H9 (cell line): ENCODE measurements at regions not wholly inside any gene's neighbourhood (a gene's known extent, or its start where the extent isn't known, plus 50 kb on each side); places are given as distances from the start of the nearest gene placed in this dataset.
A peak's percentile ranks its signal among the peaks of the same experiment; 100 is the strongest.

ENCODE experiments used
- DNase-seq: peaks from one replicate; pipeline ENCODE4 v3.0.0-alpha.2; 2017
- H2AFZ ChIP-seq: one replicate; pipeline ENCODE4 v1.6.1; 2013; ENCODE audit warnings: mild to moderate bottlenecking, low read length, control low read depth, moderate library complexity
- H2AK5ac ChIP-seq: 2 replicates; pipeline ENCODE4 v1.6.1; 2013; ENCODE audit warnings: low read length, control low read depth, mixed read lengths; ENCODE audit not compliant: insufficient read length
- H2BK120ac ChIP-seq: one replicate; pipeline ENCODE4 v1.6.1; 2013; ENCODE audit warnings: low read depth, mild to moderate bottlenecking, low read length, control low read depth, inconsistent platforms; ENCODE audit not compliant: poor library complexity, severe bottlenecking
- H2BK12ac ChIP-seq: 2 replicates; pipeline ENCODE4 v1.6.1; 2013; ENCODE audit warnings: low read length, control low read depth, mixed read lengths, low read depth; ENCODE audit not compliant: insufficient read length
- H2BK15ac ChIP-seq: 2 replicates; pipeline ENCODE4 v1.6.1; 2013; ENCODE audit warnings: low read depth, low read length, control low read depth
- H2BK20ac ChIP-seq: one replicate; pipeline ENCODE4 v1.6.1; 2013; ENCODE audit warnings: low read depth, mild to moderate bottlenecking, low read length, control low read depth, inconsistent platforms; ENCODE audit not compliant: poor library complexity, severe bottlenecking
- H2BK5ac ChIP-seq: 2 replicates; pipeline ENCODE4 v1.6.1; 2013; ENCODE audit warnings: low read length, control low read depth, mixed read lengths; ENCODE audit not compliant: insufficient read length
- H3K14ac ChIP-seq: 2 replicates; pipeline ENCODE4 v1.6.1; 2013; ENCODE audit warnings: low read length, control low read depth; ENCODE audit not compliant: insufficient read depth
- H3K18ac ChIP-seq: 2 replicates; pipeline ENCODE4 v1.6.1; 2013; ENCODE audit warnings: low read depth, mild to moderate bottlenecking, mixed read lengths, low read length, control low read depth; ENCODE audit not compliant: insufficient read length
- H3K23ac ChIP-seq: 2 replicates; pipeline ENCODE4 v1.6.1; 2013; ENCODE audit warnings: low read length, control low read depth, mixed read lengths, low read depth; ENCODE audit not compliant: insufficient read length
- H3K23me2 ChIP-seq: 2 replicates; pipeline ENCODE4 v1.6.1; 2013; ENCODE audit warnings: low read depth, mild to moderate bottlenecking, mixed read lengths, low read length, control low read depth; ENCODE audit not compliant: insufficient read length, poor library complexity, severe bottlenecking
- H3K27ac ChIP-seq: 2 replicates; pipeline ENCODE4 v1.5.1; 2013; ENCODE audit warnings: low read length, control low read depth, mixed read lengths, low read depth; ENCODE audit not compliant: insufficient read length
- H3K27me3 ChIP-seq: 2 replicates; pipeline ENCODE4 v1.6.1; 2013; ENCODE audit warnings: low read length, control low read depth, inconsistent platforms; ENCODE audit not compliant: insufficient read depth
- H3K4ac ChIP-seq: 2 replicates; pipeline ENCODE4 v1.6.1; 2013; ENCODE audit warnings: low read depth, mild to moderate bottlenecking, control low read depth, inconsistent platforms, low read length, moderate library complexity
- H3K4me1 ChIP-seq: 2 replicates; pipeline ENCODE4 v1.6.1; 2013; ENCODE audit warnings: low read length, control low read depth, inconsistent platforms; ENCODE audit not compliant: insufficient read depth
- H3K4me2 ChIP-seq: 2 replicates; pipeline ENCODE4 v1.6.1; 2013; ENCODE audit warnings: low read length, control low read depth, mixed read lengths; ENCODE audit not compliant: insufficient read length, insufficient read depth
- H3K56ac ChIP-seq: 2 replicates; pipeline ENCODE4 v1.6.1; 2013; ENCODE audit warnings: low read depth, mild to moderate bottlenecking, mixed read lengths, low read length, control low read depth; ENCODE audit not compliant: insufficient read length
- H3K79me1 ChIP-seq: 2 replicates; pipeline ENCODE4 v1.6.1; 2013; ENCODE audit warnings: low read depth, mild to moderate bottlenecking, moderate library complexity, low read length, control low read depth, inconsistent platforms; ENCODE audit not compliant: insufficient read depth, poor library complexity, severe bottlenecking
- H3K79me2 ChIP-seq: 2 replicates; pipeline ENCODE4 v1.6.1; 2013; ENCODE audit warnings: low read length, control low read depth, inconsistent platforms; ENCODE audit not compliant: insufficient read depth
- H3K9ac ChIP-seq: 2 replicates; pipeline ENCODE4 v1.6.1; 2013; ENCODE audit warnings: low read length, control low read depth, mixed read lengths; ENCODE audit not compliant: insufficient read length; ENCODE audit errors: extremely low read depth
- H3K9me3 ChIP-seq: one replicate; pipeline ENCODE4 v1.6.1; 2013; ENCODE audit warnings: low read depth, low read length, inconsistent platforms; ENCODE audit not compliant: control insufficient read depth
- H3T11ph ChIP-seq: one replicate; pipeline ENCODE4 v1.6.1; 2013; ENCODE audit warnings: mild to moderate bottlenecking, low read length, control low read depth, inconsistent platforms
- H4K20me1 ChIP-seq: one replicate; pipeline ENCODE4 v1.6.1; 2013; ENCODE audit not compliant: control insufficient read depth, insufficient read length, insufficient read depth
- H4K5ac ChIP-seq: 2 replicates; pipeline ENCODE4 v1.6.1; 2013; ENCODE audit warnings: low read depth, mild to moderate bottlenecking, mixed read lengths, low read length, control low read depth; ENCODE audit not compliant: insufficient read length
- H4K8ac ChIP-seq: replicated peaks from 2 replicates; pipeline ENCODE4 v1.6.1; 2013; ENCODE audit warnings: low read length, control low read depth, mixed read lengths, low read depth; ENCODE audit not compliant: insufficient read length
- H4K91ac ChIP-seq: 2 replicates; pipeline ENCODE4 v1.6.1; 2013; ENCODE audit warnings: low read depth, mild to moderate bottlenecking, moderate library complexity, mixed read lengths, low read length, control low read depth; ENCODE audit not compliant: insufficient read length
- H3K27ac Mint-ChIP-seq, 3 experiments: 2 replicates in 2 of 3; 3 replicates in 1 of 3; pipeline ENCODE4 v1.8.0; 2020 to 2021; ENCODE audit warnings: mixed read lengths in 3 of 3, mild to moderate bottlenecking in 1 of 3, moderate library complexity in 1 of 3
- H3K27me3 Mint-ChIP-seq: 2 replicates; pipeline ENCODE4 v1.8.0; 2021; ENCODE audit warnings: low read depth, mild to moderate bottlenecking, moderate library complexity, mixed read lengths
- H3K36me3 Mint-ChIP-seq, 3 experiments: 2 replicates in 2 of 3; 3 replicates in 1 of 3; pipeline ENCODE4 v1.8.0; 2020 to 2021; ENCODE audit warnings: low read depth in 3 of 3, mixed read lengths in 3 of 3; ENCODE audit not compliant: insufficient read depth in 1 of 3
- H3K4me1 Mint-ChIP-seq, 2 experiments: 2 replicates each; pipeline ENCODE4 v1.8.0; 2020; ENCODE audit warnings: mixed read lengths in 2 of 2
- H3K4me3 Mint-ChIP-seq, 2 experiments: 2 replicates in 1 of 2; 3 replicates in 1 of 2; pipeline ENCODE4 v1.8.0; 2020 to 2021; ENCODE audit warnings: mild to moderate bottlenecking in 2 of 2, mixed read lengths in 2 of 2, moderate library complexity in 1 of 2
- H3K9me3 Mint-ChIP-seq, 2 experiments: 2 replicates in 1 of 2; 3 replicates in 1 of 2; pipeline ENCODE4 v1.8.0; 2020; ENCODE audit warnings: mild to moderate bottlenecking in 2 of 2, mixed read lengths in 2 of 2, moderate library complexity in 1 of 2
- WGBS: extraction: QIAGEN DNeasy Blood & Tissue Kit; methylation state at CpG from one replicate; pipeline ENCODE4 v1.1.7; 2013; ENCODE audit warnings: missing lambda C conversion rate, low lambda C conversion rate, mixed read lengths; ENCODE audit not compliant: insufficient read length; ENCODE audit errors: extremely low coverage; 5-methylcytosine and 5-hydroxymethylcytosine counted together
- TF ChIP-seq, protein P1 (sequence below): fragments of 200-600 bp; sonication (generic); conservative IDR thresholded peaks from 3 replicates; pipeline ENCODE4 v1.8.0; 2021; ENCODE audit warnings: antibody characterized with exemption, mild to moderate bottlenecking

DNA sequence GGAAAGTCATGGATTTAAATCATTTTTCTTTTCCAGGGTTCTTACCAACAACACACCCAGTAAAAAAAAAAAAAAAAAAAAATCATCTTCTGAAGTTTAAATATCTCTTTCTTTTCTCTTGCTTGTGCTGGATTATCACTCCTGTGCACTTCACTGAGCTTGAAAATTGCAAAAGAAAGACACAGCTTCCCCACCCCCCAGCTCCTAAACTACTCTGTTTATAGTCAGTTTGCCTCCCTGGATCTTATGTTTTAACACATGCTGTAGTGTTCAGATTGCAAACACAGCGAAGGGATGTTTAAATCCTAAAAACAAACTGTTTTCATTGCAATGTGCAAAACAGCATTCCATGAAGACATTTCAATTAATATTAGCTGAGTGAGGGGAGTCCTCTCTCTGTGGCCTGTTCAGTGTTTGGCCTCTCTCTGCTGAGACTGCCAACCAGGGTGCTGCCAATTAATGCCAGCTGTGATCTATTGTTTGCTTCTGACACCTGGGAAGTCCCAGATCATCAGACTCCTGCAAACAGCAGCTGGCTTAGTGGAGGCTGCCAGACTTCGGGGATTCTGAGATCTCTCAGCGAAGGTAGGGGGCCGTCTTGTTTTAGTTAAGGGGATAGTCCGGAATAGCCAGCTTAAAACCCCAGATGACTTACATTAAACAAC, 171.1 kb upstream of the PITX2 start:
- Histone ChIP-seq H3K4me2 (no peak overlapping the region), H2AFZ (no peak overlapping the region), H2BK15ac (no peak overlapping the region), H3K9ac (no peak overlapping the region), H2BK5ac (no peak overlapping the region), H3K4me1 (no peaks in the 10 kb centered on the region; the same call in 1 of the 2 replicates), H4K91ac (no peak overlapping the region), H3K14ac (no peak overlapping the region), H3K18ac (no peak overlapping the region), H2AK5ac (no peak overlapping the region), H4K20me1 (no peaks in the 10 kb centered on the region), H3K56ac (no peak overlapping the region), H2BK20ac (no peak overlapping the region), H3K23me2 (no peaks in the 10 kb centered on the region), H3K79me2 (no peaks in the 10 kb centered on the region), H4K5ac (no peak overlapping the region), H3K9me3 (no peaks in the 10 kb centered on the region), H3K23ac (no peak overlapping the region), H3K4ac (no peak overlapping the region), H2BK12ac (no peak overlapping the region), H3T11ph (no peak overlapping the region), H3K27me3 (no peaks in the 10 kb centered on the region), H3K27ac (no peak overlapping the region), H3K79me1 (no peaks in the 10 kb centered on the region), H4K8ac (no peak overlapping the region), H2BK120ac (no peak overlapping the region)
- DNase-seq, result peak; percentile 45
- WGBS, result no CpG with 5 or more reads among the region's 5 CpGs
- no peaks in the 10 kb centered on the region; a peak in 1 of 5 replicates for H3K9me3 Mint-ChIP-seq
- no peaks in the 10 kb centered on the region for H3K27me3 Mint-ChIP-seq
- H3K27ac Mint-ChIP-seq, result peak overlapping the region in 2 of 3 experiments; percentile 27 to 86; a peak in 3 of 7 replicates
- peak overlapping the region in 1 of 2 experiments; percentile 16; a peak in 1 of 5 replicates for H3K4me3 Mint-ChIP-seq
- H3K4me1 Mint-ChIP-seq, result peaks cover 31 to 52% of the 10 kb centered on the region in 2 experiments
- H3K36me3 Mint-ChIP-seq, result no peaks in the 10 kb centered on the region
- TF ChIP-seq, protein P1, sequence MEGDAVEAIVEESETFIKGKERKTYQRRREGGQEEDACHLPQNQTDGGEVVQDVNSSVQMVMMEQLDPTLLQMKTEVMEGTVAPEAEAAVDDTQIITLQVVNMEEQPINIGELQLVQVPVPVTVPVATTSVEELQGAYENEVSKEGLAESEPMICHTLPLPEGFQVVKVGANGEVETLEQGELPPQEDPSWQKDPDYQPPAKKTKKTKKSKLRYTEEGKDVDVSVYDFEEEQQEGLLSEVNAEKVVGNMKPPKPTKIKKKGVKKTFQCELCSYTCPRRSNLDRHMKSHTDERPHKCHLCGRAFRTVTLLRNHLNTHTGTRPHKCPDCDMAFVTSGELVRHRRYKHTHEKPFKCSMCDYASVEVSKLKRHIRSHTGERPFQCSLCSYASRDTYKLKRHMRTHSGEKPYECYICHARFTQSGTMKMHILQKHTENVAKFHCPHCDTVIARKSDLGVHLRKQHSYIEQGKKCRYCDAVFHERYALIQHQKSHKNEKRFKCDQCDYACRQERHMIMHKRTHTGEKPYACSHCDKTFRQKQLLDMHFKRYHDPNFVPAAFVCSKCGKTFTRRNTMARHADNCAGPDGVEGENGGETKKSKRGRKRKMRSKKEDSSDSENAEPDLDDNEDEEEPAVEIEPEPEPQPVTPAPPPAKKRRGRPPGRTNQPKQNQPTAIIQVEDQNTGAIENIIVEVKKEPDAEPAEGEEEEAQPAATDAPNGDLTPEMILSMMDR, result no peak
